ENCODE measurements at regions not wholly inside any gene's neighbourhood (a gene's known extent, or its start where the extent isn't known, plus 50 kb on each side); places are given as distances from the start of the nearest gene placed in this dataset.

GRCh38 chr4:164423819-164424218 is 330.1 kb upstream of the SMIM31 start:
- ATAC-seq, result no peak

- ATAC-seq, result no peak
Observed at GRCh38 chr4:164424846-164425245, 329.1 kb upstream of the SMIM31 start.

GRCh38 chr4:164428561-164428960 is 325.4 kb upstream of the SMIM31 start:
- ATAC-seq, result no peak

GRCh38 chr4:164438321-164438720 is 315.6 kb upstream of the SMIM31 start:
- no peak for ATAC-seq

GRCh38 chr4:164439037-164439436 is 314.9 kb upstream of the SMIM31 start:
- ATAC-seq, result no peak

- ATAC-seq, result no peak
Observed at GRCh38 chr4:164440199-164440598, 313.7 kb upstream of the SMIM31 start.

GRCh38 chr4:164441109-164441508 is 312.8 kb upstream of the SMIM31 start:
- no peak for ATAC-seq

GRCh38 chr4:164442180-164442579 is 311.8 kb upstream of the SMIM31 start:
- ATAC-seq, result no peak

GRCh38 chr4:164446516-164446915 is 307.4 kb upstream of the SMIM31 start:
- ATAC-seq, result no peak

GRCh38 chr4:164461901-164462300 is 292.0 kb upstream of the SMIM31 start:
- no peak for ATAC-seq

- no peak for ATAC-seq
Observed at GRCh38 chr4:164462471-164462870, 291.5 kb upstream of the SMIM31 start.

- ATAC-seq, result no peak
Observed at GRCh38 chr4:164464313-164464712, 289.6 kb upstream of the SMIM31 start.

GRCh38 chr4:164467493-164467892 is 286.4 kb upstream of the SMIM31 start:
- ATAC-seq, result no peak

GRCh38 chr4:164481306-164482091 is 272.4 kb upstream of the SMIM31 start:
- ATAC-seq, result no peak

- ATAC-seq, result no peak
Observed at GRCh38 chr4:164482092-164482404, 271.9 kb upstream of the SMIM31 start.

GRCh38 chr4:164482758-164483157 is 271.2 kb upstream of the SMIM31 start:
- ATAC-seq, result no peak

GRCh38 chr4:164483711-164484110 is 270.2 kb upstream of the SMIM31 start:
- no peak for ATAC-seq

- ATAC-seq, result no peak
Observed at GRCh38 chr4:164484551-164484950, 269.4 kb upstream of the SMIM31 start.

- ATAC-seq, result no peak
Observed at GRCh38 chr4:164485136-164485535, 268.8 kb upstream of the SMIM31 start.

- no peak for ATAC-seq
Observed at GRCh38 chr4:164488114-164488513, 265.8 kb upstream of the SMIM31 start.

- no peak for ATAC-seq
Observed at GRCh38 chr4:164501074-164501473, 252.9 kb upstream of the SMIM31 start.

GRCh38 chr4:164503874-164504273 is 250.1 kb upstream of the SMIM31 start:
- ATAC-seq, result no peak

- no peak for ATAC-seq
Observed at GRCh38 chr4:164508097-164508496, 245.8 kb upstream of the SMIM31 start.

- no peak for ATAC-seq
Observed at GRCh38 chr4:164508771-164509170, 245.2 kb upstream of the SMIM31 start.

GRCh38 chr4:164509951-164510350 is 244.0 kb upstream of the SMIM31 start:
- ATAC-seq, result no peak
